ENCODE measurements at regions not wholly inside any gene's neighbourhood (a gene's known extent, or its start where the extent isn't known, plus 50 kb on each side); places are given as distances from the start of the nearest gene placed in this dataset.

DNA sequence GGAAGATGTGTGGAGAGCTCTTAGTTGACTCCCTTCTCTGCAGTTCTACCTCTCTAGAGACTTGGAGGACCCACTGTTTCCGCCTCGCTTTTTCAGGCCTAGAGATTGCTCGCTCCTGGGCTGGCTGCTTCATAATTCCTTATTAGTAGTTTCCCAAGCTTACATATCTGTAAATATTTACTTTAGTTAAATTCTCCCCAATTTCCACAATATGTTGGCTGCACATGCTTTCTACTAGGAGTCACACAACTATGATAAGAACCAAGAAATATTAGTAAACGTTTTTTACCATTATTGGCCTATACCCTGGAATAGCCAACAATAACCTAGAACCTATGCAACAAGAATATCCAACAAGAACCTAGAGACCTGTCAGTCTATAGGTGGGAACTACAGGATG, 129.0 kb upstream of the RUNX1 start:
- no peak overlapping the region for H3K27ac Mint-ChIP-seq

DNA sequence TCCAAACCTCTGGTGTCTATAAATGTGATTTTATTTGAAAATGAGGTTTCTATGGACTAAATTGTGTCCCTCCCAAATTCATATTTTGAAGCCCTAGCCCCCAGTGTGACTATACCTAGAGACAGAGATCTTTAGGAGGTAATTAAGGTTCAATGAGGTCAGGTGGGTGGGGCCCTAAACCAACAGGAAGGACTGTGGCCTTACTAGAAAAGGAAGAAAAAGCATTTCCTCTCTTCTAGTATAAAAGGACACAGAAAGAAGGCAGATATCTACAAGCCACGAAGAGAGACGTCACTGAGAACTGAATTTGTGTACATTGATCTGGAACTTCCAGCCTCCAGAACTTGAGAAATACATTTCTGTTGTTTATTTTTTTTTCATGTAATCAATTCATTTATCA, 123.1 kb upstream of the RUNX1 start:
- Mint-ChIP-seq H3K36me3 (peaks cover 0 to 12% (median 0%) of the 10 kb centered on the region in 3 donors), H3K4me1 (peaks cover 19 to 36% (median 34%) of the 10 kb centered on the region in 3 donors), H3K27me3 (peaks cover 0 to 4% of the 10 kb centered on the region in 2 donors), H3K4me3 (peak overlapping the region in 5 of 7 donors; percentile 1 to 34 (median 13)), H3K9me3 (no peaks in the 10 kb centered on the region), H3K27ac (peak overlapping the region in 4 of 8 donors; percentile 0 to 27 (median 2))
- no peaks in the 10 kb centered on the region for H3K27me3 ChIP-seq (ENCODE audit: insufficient read depth, low read length, poor library complexity, severe bottlenecking)
- ChIA-PET POLR2A (no interaction called here), CTCF (no interaction called here)
- H3K36me3 ChIP-seq (ENCODE audit: insufficient read depth, low read length): no peaks in the 10 kb centered on the region
- peak in 2 of 5 donors; percentile 6 to 17 for DNase-seq
- H3K4me1 ChIP-seq (ENCODE audit: insufficient read depth, low read length): peaks cover 22% of the 10 kb centered on the region
- H3K4me3 ChIP-seq (ENCODE audit: low read length): no peak overlapping the region
- H3K9me3 ChIP-seq (ENCODE audit: low read length): no peaks in the 10 kb centered on the region
- no peak overlapping the region for H3K27ac ChIP-seq (ENCODE audit: low read depth, low read length)

More for the DNA sequence above, 129.0 kb upstream of the RUNX1 start:
- no peak overlapping the region for H3K4me3 ChIP-seq (ENCODE audit: low read length)
- no peaks in the 10 kb centered on the region for H3K36me3 ChIP-seq (ENCODE audit: insufficient read depth, low read length)
- no peaks in the 10 kb centered on the region for H3K9me3 Mint-ChIP-seq
- DNase-seq: no peak
- no peak overlapping the region for H3K27ac ChIP-seq (ENCODE audit: low read depth, low read length)
- H3K27me3 Mint-ChIP-seq: peaks cover 5 to 8% of the 10 kb centered on the region in 2 donors
- H3K4me1 Mint-ChIP-seq: peaks cover 3 to 6% (median 5%) of the 10 kb centered on the region in 3 donors
- ChIA-PET CTCF (no interaction called here), POLR2A (no interaction called here)
- peaks cover under 1% of the 10 kb centered on the region for H3K4me1 ChIP-seq (ENCODE audit: insufficient read depth, low read length)
- no peak overlapping the region for H3K4me3 Mint-ChIP-seq
- no peaks in the 10 kb centered on the region for H3K9me3 ChIP-seq (ENCODE audit: low read length)
- no peaks in the 10 kb centered on the region for H3K27me3 ChIP-seq (ENCODE audit: insufficient read depth, low read length, poor library complexity, severe bottlenecking)
- H3K36me3 Mint-ChIP-seq: peaks cover 0 to 19% (median 0%) of the 10 kb centered on the region in 3 donors

DNA sequence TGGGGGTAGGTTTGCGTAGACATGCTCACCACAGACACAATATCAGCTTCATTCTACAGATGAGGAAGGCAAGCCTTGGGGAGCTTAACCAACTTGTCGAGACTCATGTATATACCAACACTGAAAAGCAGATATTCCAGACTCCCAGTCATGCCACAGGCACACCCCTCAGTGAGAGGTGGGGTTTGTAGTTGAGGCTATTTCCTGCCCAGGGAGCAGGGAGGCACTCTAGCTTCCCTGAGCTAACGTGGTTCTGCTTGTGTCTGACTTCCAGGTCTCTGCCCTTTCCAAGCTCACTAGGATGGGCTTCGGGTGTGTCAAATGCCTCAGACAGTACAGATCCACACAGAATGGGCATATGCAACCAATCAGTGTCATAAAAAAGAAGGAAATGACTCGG, 122.3 kb upstream of the RUNX1 start:
- Histone ChIP-seq H3K9me3 (ENCODE audit: low read length) (no peaks in the 10 kb centered on the region), H3K36me3 (ENCODE audit: insufficient read depth, low read length) (no peaks in the 10 kb centered on the region), H3K4me3 (ENCODE audit: low read length) (no peak overlapping the region), H3K27me3 (ENCODE audit: insufficient read depth, low read length, poor library complexity, severe bottlenecking) (no peaks in the 10 kb centered on the region), H3K27ac (ENCODE audit: low read depth, low read length) (no peak overlapping the region), H3K4me1 (ENCODE audit: insufficient read depth, low read length) (peaks cover 22% of the 10 kb centered on the region)
- Mint-ChIP-seq H3K4me3 (no peak overlapping the region), H3K36me3 (peaks cover 0 to 10% (median 0%) of the 10 kb centered on the region in 3 donors), H3K4me1 (peaks cover 19 to 36% (median 34%) of the 10 kb centered on the region in 3 donors), H3K27ac (no peak overlapping the region), H3K27me3 (peaks cover 0 to 4% of the 10 kb centered on the region in 2 donors), H3K9me3 (no peaks in the 10 kb centered on the region)
- POLR2A ChIA-PET: no interaction called here
- no peak for DNase-seq
- CTCF ChIA-PET: no interaction called here

DNA sequence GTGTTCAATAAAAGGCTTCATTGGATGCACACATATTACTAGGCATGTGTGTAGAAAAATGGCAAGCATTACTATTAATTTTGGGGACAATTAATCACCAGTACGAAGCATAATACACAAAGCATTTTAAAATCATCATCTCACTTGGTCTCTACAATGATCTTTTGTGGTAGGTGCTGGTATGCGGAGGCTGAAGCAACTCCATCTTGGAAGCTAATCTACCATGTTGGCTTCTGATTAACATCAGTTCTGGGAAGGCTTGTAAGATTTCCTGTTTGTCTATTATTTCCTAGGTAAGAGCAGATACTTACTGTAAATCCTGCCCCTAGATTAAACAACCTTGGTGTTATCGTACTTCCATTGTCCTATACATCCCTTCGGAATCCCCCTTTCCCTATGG, 121.7 kb upstream of the RUNX1 start:
- H3K27me3 Mint-ChIP-seq: peaks cover 0 to 3% of the 10 kb centered on the region in 2 donors
- H3K27me3 ChIP-seq (ENCODE audit: insufficient read depth, low read length, poor library complexity, severe bottlenecking): no peaks in the 10 kb centered on the region
- H3K27ac Mint-ChIP-seq: no peak overlapping the region
- no peaks in the 10 kb centered on the region for H3K9me3 ChIP-seq (ENCODE audit: low read length)
- H3K4me1 Mint-ChIP-seq: peaks cover 19 to 36% (median 34%) of the 10 kb centered on the region in 3 donors
- H3K27ac ChIP-seq (ENCODE audit: low read depth, low read length): no peak overlapping the region
- H3K36me3 ChIP-seq (ENCODE audit: insufficient read depth, low read length): no peaks in the 10 kb centered on the region
- H3K4me3 Mint-ChIP-seq: no peak overlapping the region
- H3K36me3 Mint-ChIP-seq: peaks cover 0 to 4% (median 0%) of the 10 kb centered on the region in 3 donors
- CTCF ChIA-PET: no interaction called here
- POLR2A ChIA-PET: no interaction called here
- no peak overlapping the region for H3K4me3 ChIP-seq (ENCODE audit: low read length)
- DNase-seq: no peak
- no peaks in the 10 kb centered on the region for H3K9me3 Mint-ChIP-seq
- H3K4me1 ChIP-seq (ENCODE audit: insufficient read depth, low read length): peaks cover 22% of the 10 kb centered on the region

DNA sequence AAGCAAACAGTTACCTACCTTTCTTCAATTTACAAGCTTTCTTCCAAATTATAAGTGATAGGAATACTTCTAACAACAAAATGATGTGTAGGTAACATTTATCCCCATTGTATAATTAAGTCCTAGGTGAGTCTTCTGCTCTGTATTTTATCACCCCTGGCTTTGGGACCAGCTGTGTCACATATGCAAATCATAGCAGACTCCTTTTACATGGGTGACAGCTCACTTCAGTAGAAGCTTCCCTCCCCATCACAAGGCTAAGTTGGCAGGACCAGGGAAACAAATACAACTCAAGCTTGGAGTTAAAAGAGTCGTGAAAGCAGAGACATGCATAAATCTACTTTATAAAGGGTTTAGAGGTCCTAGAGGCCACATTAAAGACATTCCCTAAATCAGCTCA, 121.1 kb upstream of the RUNX1 start:
- Mint-ChIP-seq H3K27me3 (peaks cover 0 to 5% of the 10 kb centered on the region in 2 donors), H3K4me3 (peak overlapping the region in 1 of 7 donors; percentile 33), H3K4me1 (peaks cover 19 to 36% (median 34%) of the 10 kb centered on the region in 3 donors), H3K36me3 (peaks cover 0 to 3% (median 0%) of the 10 kb centered on the region in 3 donors), H3K27ac (no peak overlapping the region), H3K9me3 (peaks cover 0 to 2% (median 0%) of the 10 kb centered on the region in 5 donors)
- no peaks in the 10 kb centered on the region for H3K9me3 ChIP-seq (ENCODE audit: low read length)
- no peaks in the 10 kb centered on the region for H3K27me3 ChIP-seq (ENCODE audit: insufficient read depth, low read length, poor library complexity, severe bottlenecking)
- H3K27ac ChIP-seq (ENCODE audit: low read depth, low read length): no peak overlapping the region
- ChIA-PET CTCF (interaction anchor here (1.0 kb wide), 1 partner anchor 280 kb away, joined by 3 read pairs; no protein-coding TSS in a partner anchor), POLR2A (no interaction called here)
- DNase-seq: no peak
- H3K4me3 ChIP-seq (ENCODE audit: low read length): no peak overlapping the region
- H3K4me1 ChIP-seq (ENCODE audit: insufficient read depth, low read length): peaks cover 22% of the 10 kb centered on the region
- H3K36me3 ChIP-seq (ENCODE audit: insufficient read depth, low read length): no peaks in the 10 kb centered on the region

DNA sequence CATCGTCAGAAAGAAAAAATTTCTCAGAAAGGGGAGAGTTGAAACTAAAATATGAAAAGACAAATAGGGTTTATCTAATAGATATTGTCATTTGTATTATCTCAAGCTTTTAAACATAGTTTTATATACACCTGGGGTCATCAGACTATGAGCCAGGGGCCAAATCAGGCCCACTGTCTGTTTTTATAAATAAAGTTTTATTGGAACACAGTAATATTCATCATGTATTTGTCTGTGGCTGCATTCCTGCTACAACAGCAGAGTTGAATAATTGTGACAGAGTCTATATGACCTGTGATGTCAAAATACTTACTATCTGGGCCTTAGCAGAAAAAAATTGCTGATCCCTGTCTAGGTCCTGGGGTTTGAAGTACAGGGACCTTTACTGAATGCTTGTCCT, 120.5 kb upstream of the RUNX1 start:
- POLR2A ChIA-PET: no interaction called here
- no peaks in the 10 kb centered on the region for H3K36me3 ChIP-seq (ENCODE audit: insufficient read depth, low read length)
- H3K4me3 Mint-ChIP-seq: no peak overlapping the region
- no peak for DNase-seq
- H3K4me1 Mint-ChIP-seq: peaks cover 19 to 36% (median 34%) of the 10 kb centered on the region in 3 donors
- peaks cover 0 to 7% (median 0%) of the 10 kb centered on the region in 5 donors for H3K9me3 Mint-ChIP-seq
- CTCF ChIA-PET: interaction anchor here (1.0 kb wide), 1 partner anchor 280 kb away, joined by 3 read pairs; no protein-coding TSS in a partner anchor
- H3K27ac Mint-ChIP-seq: peak overlapping the region in 1 of 8 donors; percentile 61
- no peak overlapping the region for H3K27ac ChIP-seq (ENCODE audit: low read depth, low read length)
- no peaks in the 10 kb centered on the region for H3K9me3 ChIP-seq (ENCODE audit: low read length)
- H3K27me3 Mint-ChIP-seq: peaks cover 0 to 5% of the 10 kb centered on the region in 2 donors
- H3K4me1 ChIP-seq (ENCODE audit: insufficient read depth, low read length): peaks cover 22% of the 10 kb centered on the region
- H3K27me3 ChIP-seq (ENCODE audit: insufficient read depth, low read length, poor library complexity, severe bottlenecking): no peaks in the 10 kb centered on the region
- no peak overlapping the region for H3K4me3 ChIP-seq (ENCODE audit: low read length)
- H3K36me3 Mint-ChIP-seq: no peaks in the 10 kb centered on the region

DNA sequence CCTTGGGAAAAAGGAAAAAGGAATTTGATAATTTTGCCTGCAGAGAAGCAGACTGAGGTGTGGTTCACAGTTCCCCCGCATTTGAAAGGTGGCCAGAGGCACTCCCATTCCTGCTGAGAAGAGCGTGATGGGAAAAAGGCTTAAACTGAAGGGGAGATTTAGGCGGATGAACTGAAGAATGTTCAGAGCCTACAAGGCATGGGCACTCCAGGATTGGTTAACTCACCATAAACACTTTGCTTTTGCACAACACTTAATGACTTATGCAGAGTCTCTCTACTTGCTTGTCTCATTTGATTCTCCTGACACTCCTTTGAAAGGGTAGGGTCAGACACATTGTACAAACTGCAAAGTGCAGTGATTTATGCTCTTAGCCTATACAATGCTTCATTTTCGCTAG, 119.6 kb upstream of the RUNX1 start:
- no peaks in the 10 kb centered on the region for H3K9me3 ChIP-seq (ENCODE audit: low read length)
- H3K4me3 Mint-ChIP-seq: no peak overlapping the region

DNA sequence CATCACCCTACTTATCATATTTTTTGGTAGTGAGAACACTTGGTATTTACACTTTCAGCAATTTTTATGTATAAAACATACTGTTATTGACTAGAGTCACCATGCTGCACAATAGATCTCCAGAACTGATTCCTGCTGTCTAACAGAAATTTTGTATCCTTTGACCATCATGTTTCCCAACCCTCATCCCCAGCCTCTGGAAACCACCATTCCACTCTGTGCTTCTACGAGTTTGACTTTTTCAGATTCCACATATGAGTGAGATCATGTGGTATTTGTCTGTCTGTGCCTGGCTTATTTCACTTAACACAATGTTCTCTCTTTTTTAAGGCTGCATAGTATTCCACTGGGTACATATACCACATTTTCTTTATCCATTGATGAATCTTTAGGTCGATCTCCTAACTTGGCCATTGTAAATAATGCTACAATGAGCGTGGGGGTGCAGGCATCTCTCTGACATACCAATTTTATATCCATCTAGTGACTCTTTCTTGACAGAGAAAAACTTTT, 115.9 kb upstream of the RUNX1 start:
- no peak for DNase-seq
- Histone ChIP-seq H3K27me3 (ENCODE audit: insufficient read depth, low read length, poor library complexity, severe bottlenecking) (no peaks in the 10 kb centered on the region), H3K4me1 (ENCODE audit: insufficient read depth, low read length) (no peaks in the 10 kb centered on the region), H3K4me3 (ENCODE audit: low read length) (no peak overlapping the region), H3K9me3 (ENCODE audit: low read length) (no peaks in the 10 kb centered on the region), H3K36me3 (ENCODE audit: insufficient read depth, low read length) (no peaks in the 10 kb centered on the region), H3K27ac (ENCODE audit: low read depth, low read length) (no peak overlapping the region)
- POLR2A ChIA-PET: no interaction called here
- CTCF ChIA-PET: no interaction called here
- Mint-ChIP-seq H3K4me1 (no peaks in the 10 kb centered on the region), H3K36me3 (no peaks in the 10 kb centered on the region), H3K27ac (no peak overlapping the region), H3K27me3 (peaks cover 0 to 4% of the 10 kb centered on the region in 2 donors), H3K4me3 (no peak overlapping the region), H3K9me3 (peaks cover 0 to 7% (median 0%) of the 10 kb centered on the region in 5 donors)

More for the DNA sequence above, 119.6 kb upstream of the RUNX1 start:
- H3K36me3 Mint-ChIP-seq: no peaks in the 10 kb centered on the region
- no peak overlapping the region for H3K27ac ChIP-seq (ENCODE audit: low read depth, low read length)
- peaks cover 0 to 5% of the 10 kb centered on the region in 2 donors for H3K27me3 Mint-ChIP-seq
- CTCF ChIA-PET: no interaction called here
- DNase-seq: no peak
- H3K9me3 Mint-ChIP-seq: peaks cover 0 to 7% (median 0%) of the 10 kb centered on the region in 5 donors
- H3K27me3 ChIP-seq (ENCODE audit: insufficient read depth, low read length, poor library complexity, severe bottlenecking): no peaks in the 10 kb centered on the region
- peaks cover 19 to 36% (median 34%) of the 10 kb centered on the region in 3 donors for H3K4me1 Mint-ChIP-seq
- H3K4me1 ChIP-seq (ENCODE audit: insufficient read depth, low read length): peaks cover 22% of the 10 kb centered on the region
- no peaks in the 10 kb centered on the region for H3K36me3 ChIP-seq (ENCODE audit: insufficient read depth, low read length)
- H3K4me3 ChIP-seq (ENCODE audit: low read length): no peak overlapping the region
- H3K27ac Mint-ChIP-seq: no peak overlapping the region
- POLR2A ChIA-PET: no interaction called here

Data from CD8-positive, alpha-beta memory T cell (primary cell).